ENCODE measurements at regions not wholly inside any gene's neighbourhood (a gene's known extent, or its start where the extent isn't known, plus 50 kb on each side); places are given as distances from the start of the nearest gene placed in this dataset.

- no peak overlapping the region for H3K4me3 ChIP-seq
- TF ChIP-seq CTCF (IDR thresholded peaks at IDR 0.05): no peak
- no peak overlapping the region for H3K27ac ChIP-seq
- DNase-seq (ENCODE audit: low spot score): no peak
These were observed 387.5 kb upstream of the RAG2 start for GRCh38 chr11:36985562-36985961.

GRCh38 chr11:36976741-36977140 lies 378.7 kb upstream of the RAG2 start:
- DNase-seq (ENCODE audit: low spot score): no peak
- no peak for TF ChIP-seq CTCF (IDR thresholded peaks at IDR 0.05)
- Histone ChIP-seq H3K4me3 (no peak overlapping the region), H3K27ac (no peak overlapping the region)

- Histone ChIP-seq H3K27ac (no peak overlapping the region), H3K4me3 (no peak overlapping the region)
- no peak for TF ChIP-seq CTCF (IDR thresholded peaks at IDR 0.05)
- DNase-seq (ENCODE audit: low spot score): no peak
These were observed 376.7 kb upstream of the RAG2 start for GRCh38 chr11:36974771-36975170.

GRCh38 chr11:36953976-36954375 lies 355.9 kb upstream of the RAG2 start:
- no peak for DNase-seq (ENCODE audit: low spot score)
- no peak for TF ChIP-seq CTCF (IDR thresholded peaks at IDR 0.05)
- Histone ChIP-seq H3K4me3 (no peak overlapping the region), H3K27ac (no peak overlapping the region)

- no peak overlapping the region for H3K4me3 ChIP-seq
- no peak for TF ChIP-seq CTCF (IDR thresholded peaks at IDR 0.05)
- no peak for DNase-seq (ENCODE audit: low spot score)
- no peak overlapping the region for H3K27ac ChIP-seq
These were observed 350.6 kb upstream of the RAG2 start for GRCh38 chr11:36948460-36949127.

- Histone ChIP-seq H3K27ac (no peak overlapping the region), H3K4me3 (no peak overlapping the region)
- TF ChIP-seq CTCF (IDR thresholded peaks at IDR 0.05): no peak
- DNase-seq (ENCODE audit: low spot score): no peak
These were observed 347.3 kb upstream of the RAG2 start for GRCh38 chr11:36945384-36945783.

- no peak for DNase-seq (ENCODE audit: low spot score)
- TF ChIP-seq CTCF (IDR thresholded peaks at IDR 0.05): no peak
- H3K27ac ChIP-seq: no peak overlapping the region
- no peak overlapping the region for H3K4me3 ChIP-seq
These were observed 335.4 kb upstream of the RAG2 start for GRCh38 chr11:36933481-36933880.

Data from coronary artery (tissue), 2 donors.